Breast epithelium (tissue), 3 donors: ENCODE measurements at regions not wholly inside any gene's neighbourhood (a gene's known extent, or its start where the extent isn't known, plus 50 kb on each side); places are given as distances from the start of the nearest gene placed in this dataset.

Experiments
- CTCF ChIP-seq, 3 donors: fragments of 450-650 bp; IDR thresholded peaks; one replicate each; pipeline ENCODE4 v1.5.1; 2016 to 2017; ENCODE audit warnings: antibody characterized with exemption in 3 of 3, mild to moderate bottlenecking in 3 of 3, moderate library complexity in 3 of 3
- POLR2A ChIP-seq: fragments of 450-650 bp; IDR thresholded peaks from one replicate; pipeline ENCODE4 v1.6.1; 2016; ENCODE audit warnings: antibody characterized with exemption, mild to moderate bottlenecking, moderate library complexity
- POLR2AphosphoS5 ChIP-seq, 3 donors: sonication (generic); formaldehyde crosslinking; IDR thresholded peaks; one replicate each; pipeline ENCODE4 v1.6.1; 2017; ENCODE audit warnings: antibody characterized with exemption in 3 of 3

GRCh38 chr3:189424922-189425321 lies 206.3 kb upstream of the TP63 start:
- TF ChIP-seq POLR2A (no peak), CTCF (IDR thresholded peaks at IDR 0.05) (no peak), POLR2AphosphoS5 (IDR thresholded peaks at IDR 0.05) (no peak)
